ENCODE measurements at regions not wholly inside any gene's neighbourhood (a gene's known extent, or its start where the extent isn't known, plus 50 kb on each side); places are given as distances from the start of the nearest gene placed in this dataset.
"Not testable (repeated sequence)": the region's sequence is repeated elsewhere in the genome, so short reads cannot be mapped to it uniquely, and the experiment has no call there.

DNA sequence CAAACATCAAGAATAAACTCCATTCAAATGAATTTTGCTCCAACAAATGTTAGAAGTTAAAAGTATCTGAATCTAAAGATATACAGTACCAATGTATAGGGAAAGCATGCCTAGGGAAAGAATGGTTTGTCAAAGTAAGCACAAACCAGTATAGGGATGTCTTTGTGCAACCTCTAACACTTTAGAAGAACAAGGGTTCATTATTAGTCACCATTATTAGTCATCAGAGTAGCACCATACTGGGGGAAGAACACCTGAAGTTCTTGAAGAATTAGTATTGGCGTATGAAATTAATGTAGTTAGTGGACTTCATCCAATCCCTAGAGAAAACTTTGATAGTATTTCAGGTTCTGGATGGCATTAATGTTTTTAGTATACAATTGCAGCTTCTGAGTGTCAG lies 943.7 kb downstream of the METTL15 start:
- TF ChIP-seq, protein P1, sequence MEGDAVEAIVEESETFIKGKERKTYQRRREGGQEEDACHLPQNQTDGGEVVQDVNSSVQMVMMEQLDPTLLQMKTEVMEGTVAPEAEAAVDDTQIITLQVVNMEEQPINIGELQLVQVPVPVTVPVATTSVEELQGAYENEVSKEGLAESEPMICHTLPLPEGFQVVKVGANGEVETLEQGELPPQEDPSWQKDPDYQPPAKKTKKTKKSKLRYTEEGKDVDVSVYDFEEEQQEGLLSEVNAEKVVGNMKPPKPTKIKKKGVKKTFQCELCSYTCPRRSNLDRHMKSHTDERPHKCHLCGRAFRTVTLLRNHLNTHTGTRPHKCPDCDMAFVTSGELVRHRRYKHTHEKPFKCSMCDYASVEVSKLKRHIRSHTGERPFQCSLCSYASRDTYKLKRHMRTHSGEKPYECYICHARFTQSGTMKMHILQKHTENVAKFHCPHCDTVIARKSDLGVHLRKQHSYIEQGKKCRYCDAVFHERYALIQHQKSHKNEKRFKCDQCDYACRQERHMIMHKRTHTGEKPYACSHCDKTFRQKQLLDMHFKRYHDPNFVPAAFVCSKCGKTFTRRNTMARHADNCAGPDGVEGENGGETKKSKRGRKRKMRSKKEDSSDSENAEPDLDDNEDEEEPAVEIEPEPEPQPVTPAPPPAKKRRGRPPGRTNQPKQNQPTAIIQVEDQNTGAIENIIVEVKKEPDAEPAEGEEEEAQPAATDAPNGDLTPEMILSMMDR (IDR thresholded peaks at IDR 0.05; ENCODE audit: borderline replicate concordance, insufficient read depth, low read depth, low read length) = no peak
- no peak overlapping the region for H3K4me3 ChIP-seq (ENCODE audit: low read depth, low read length)

DNA sequence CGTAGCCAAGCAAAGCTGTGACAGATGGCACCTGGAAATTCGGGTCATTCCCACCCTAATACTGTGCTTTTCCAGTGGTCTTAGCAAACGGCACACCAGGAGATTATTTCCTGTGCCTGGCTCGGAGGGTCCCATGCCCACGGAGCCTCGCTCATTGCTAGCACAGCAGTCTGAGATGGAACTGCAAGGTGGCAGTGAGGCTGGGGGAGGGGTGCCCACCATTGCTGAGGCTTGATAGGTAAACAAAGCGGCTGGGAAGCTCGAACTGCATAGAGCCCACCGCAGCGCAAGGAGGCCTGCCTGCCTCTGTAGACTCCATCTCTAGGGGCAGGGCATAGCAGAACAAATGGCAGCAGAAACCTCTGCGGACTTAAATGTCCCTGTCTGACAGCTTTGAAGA lies 942.8 kb downstream of the METTL15 start:
- H3K4me3 ChIP-seq (ENCODE audit: low read depth, low read length) = not testable (repeated sequence)

DNA sequence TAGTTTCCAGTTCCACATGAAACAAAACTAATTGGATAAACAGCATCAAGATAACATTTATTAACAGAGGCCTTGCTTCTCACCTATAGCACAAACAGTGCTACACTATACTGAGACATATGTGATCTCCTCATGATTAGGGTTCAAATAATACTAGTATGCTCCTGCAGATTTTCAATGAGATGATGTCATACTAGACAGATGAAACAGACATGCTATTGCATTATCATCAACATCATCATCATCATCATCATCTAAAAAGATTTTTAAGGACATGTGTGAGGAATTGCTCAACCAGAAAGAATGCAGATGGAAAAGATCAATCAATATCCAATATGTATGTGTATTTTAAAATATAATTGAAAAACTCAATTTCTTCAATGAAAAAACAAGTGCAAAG lies 932.3 kb downstream of the METTL15 start:
- TF ChIP-seq, protein P1 (IDR thresholded peaks at IDR 0.05; ENCODE audit: borderline replicate concordance, insufficient read depth, low read depth, low read length) = no peak

DNA sequence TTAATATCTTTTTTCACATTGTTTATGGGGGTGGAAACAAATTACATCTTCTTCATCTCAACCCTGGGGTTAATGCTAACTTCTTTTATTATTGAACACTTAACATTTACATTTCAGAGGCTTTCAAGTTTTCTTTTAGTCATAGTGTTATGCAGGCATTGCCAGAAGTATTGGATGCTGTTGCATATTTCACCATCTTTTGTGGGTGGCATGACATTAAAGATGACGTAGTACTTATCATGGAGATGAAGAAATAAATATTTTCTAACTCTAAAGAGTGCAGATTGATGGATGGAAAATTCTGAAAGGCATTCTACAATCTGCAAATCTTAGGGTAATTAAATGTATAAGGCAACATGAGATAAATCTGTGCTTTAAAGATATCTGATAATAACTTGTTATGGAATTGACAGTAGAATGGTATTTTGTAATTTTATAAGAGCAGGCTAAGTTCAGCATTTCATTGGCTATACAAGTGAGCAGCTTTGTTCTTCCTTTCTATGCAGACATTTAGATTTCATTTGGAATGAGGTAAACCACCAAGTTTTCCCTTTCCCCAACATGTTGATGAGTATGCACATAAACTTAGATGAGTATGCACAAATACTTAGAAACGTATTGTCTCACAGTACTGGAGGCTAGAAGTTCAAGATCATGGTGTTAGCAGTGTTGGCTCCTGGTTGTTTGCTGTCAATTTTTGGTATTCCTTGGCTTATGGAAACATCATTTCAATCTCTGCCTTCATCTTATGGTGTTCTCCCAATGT lies 924.4 kb downstream of the METTL15 start:
- TF ChIP-seq, protein P1 (IDR thresholded peaks at IDR 0.05; ENCODE audit: borderline replicate concordance, insufficient read depth, low read depth, low read length) = no peak
- no peak overlapping the region for H3K4me3 ChIP-seq (ENCODE audit: low read depth, low read length)

More for the DNA sequence above, 932.3 kb downstream of the METTL15 start:
- no peak overlapping the region for H3K4me3 ChIP-seq (ENCODE audit: low read depth, low read length)

DNA sequence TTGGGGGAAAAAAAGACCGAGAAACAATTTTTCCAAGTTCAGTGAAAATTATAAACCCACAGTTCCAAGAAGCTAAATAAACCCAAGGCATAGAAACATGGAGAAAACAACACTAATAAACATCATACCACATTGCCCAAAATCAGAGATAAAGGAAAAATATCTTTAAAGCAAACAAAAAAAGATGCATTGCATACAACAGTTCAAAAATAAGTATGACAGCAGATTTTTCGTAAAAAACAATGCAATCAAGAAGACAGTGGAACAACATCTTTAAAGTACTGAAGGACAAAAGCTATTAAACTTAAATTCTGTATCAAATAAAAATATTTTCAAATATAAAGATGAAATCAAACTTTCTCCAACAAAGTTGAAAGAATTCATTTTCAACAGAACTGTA lies 921.3 kb downstream of the METTL15 start:
- H3K4me3 ChIP-seq (ENCODE audit: low read depth, low read length) = no peak overlapping the region
- TF ChIP-seq, protein P1 (IDR thresholded peaks at IDR 0.05; ENCODE audit: borderline replicate concordance, insufficient read depth, low read depth, low read length) = no peak

DNA sequence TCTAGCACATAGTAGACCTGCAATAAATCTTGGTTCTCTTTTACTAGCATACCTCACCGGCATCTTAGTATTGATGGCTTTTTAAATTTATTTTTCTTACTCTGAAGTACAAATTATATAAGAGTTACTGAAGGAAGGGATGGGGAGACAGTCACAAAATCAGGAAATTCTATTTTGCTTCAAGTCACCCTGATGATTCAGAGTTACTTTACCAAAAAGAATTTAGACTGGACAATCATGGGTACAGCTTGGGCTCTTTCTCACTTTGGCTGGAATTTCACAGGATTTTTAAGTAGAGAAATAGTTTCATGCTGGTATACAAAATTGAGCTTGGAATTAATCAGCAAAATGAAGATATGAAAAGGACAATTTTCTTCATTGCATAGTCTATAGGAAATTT lies 919.2 kb downstream of the METTL15 start:
- TF ChIP-seq, protein P1 (IDR thresholded peaks at IDR 0.05; ENCODE audit: borderline replicate concordance, insufficient read depth, low read depth, low read length) = no peak
- H3K4me3 ChIP-seq (ENCODE audit: low read depth, low read length) = no peak overlapping the region

DNA sequence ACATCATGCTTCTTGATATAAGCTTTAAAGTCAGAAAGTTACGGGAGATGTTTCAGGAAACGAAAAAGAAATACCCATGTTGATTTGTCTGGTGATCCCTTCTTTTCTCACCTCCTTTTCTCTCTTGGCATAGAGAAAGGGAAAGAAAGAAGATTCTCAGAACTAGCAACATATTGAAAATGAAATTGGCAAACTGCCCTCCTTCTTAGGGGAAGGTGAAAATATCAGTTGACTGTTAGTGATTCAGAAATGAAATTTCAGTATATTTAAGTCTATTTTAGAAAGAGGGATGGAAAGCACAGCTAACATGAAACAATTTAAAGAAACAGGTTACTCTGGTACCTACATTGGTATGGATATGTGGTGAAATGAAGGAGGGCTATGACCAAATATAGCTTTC lies 918.1 kb downstream of the METTL15 start:
- TF ChIP-seq, protein P1 (IDR thresholded peaks at IDR 0.05; ENCODE audit: borderline replicate concordance, insufficient read depth, low read depth, low read length) = no peak
- H3K4me3 ChIP-seq (ENCODE audit: low read depth, low read length) = no peak overlapping the region
